ENCODE measurements at regions not wholly inside any gene's neighbourhood (a gene's known extent, or its start where the extent isn't known, plus 50 kb on each side); places are given as distances from the start of the nearest gene placed in this dataset.

DNA sequence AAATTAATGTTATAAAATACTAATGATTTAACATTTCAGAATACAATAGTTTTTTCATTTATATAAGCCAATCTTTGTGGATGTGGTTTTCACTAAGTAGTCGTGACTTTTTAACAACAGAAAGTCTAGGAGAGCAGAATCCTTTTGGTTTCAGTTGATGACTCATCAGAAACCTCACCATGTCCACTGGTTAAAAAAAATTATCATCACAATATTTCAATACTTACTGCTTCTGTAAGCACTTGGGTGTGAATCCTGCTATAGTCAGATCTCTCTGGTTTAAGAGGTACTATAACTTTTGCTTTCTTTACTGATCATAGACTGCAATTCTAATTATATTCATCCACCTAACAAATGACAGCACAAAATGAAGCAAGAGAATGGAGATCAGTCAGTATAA is 77.2 kb downstream of the MRPS30 start:
- no peak for TF ChIP-seq POLR2A (IDR thresholded peaks at IDR 0.05)
- TF ChIP-seq, protein P1, sequence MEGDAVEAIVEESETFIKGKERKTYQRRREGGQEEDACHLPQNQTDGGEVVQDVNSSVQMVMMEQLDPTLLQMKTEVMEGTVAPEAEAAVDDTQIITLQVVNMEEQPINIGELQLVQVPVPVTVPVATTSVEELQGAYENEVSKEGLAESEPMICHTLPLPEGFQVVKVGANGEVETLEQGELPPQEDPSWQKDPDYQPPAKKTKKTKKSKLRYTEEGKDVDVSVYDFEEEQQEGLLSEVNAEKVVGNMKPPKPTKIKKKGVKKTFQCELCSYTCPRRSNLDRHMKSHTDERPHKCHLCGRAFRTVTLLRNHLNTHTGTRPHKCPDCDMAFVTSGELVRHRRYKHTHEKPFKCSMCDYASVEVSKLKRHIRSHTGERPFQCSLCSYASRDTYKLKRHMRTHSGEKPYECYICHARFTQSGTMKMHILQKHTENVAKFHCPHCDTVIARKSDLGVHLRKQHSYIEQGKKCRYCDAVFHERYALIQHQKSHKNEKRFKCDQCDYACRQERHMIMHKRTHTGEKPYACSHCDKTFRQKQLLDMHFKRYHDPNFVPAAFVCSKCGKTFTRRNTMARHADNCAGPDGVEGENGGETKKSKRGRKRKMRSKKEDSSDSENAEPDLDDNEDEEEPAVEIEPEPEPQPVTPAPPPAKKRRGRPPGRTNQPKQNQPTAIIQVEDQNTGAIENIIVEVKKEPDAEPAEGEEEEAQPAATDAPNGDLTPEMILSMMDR (IDR thresholded peaks at IDR 0.05) = no peak

Data from heart left ventricle (tissue), 13 donors.